ENCODE measurements at regions not wholly inside any gene's neighbourhood (a gene's known extent, or its start where the extent isn't known, plus 50 kb on each side); places are given as distances from the start of the nearest gene placed in this dataset.
"Not testable (repeated sequence)": the region's sequence is repeated elsewhere in the genome, so short reads cannot be mapped to it uniquely, and the experiment has no call there.

- Mint-ChIP-seq H3K27me3 (no peaks in the 10 kb centered on the region), H3K27ac (no peak overlapping the region), H3K9me3 (peaks cover 7% of the 10 kb centered on the region), H3K36me3 (ENCODE audit: low read depth) (no peaks in the 10 kb centered on the region), H3K4me1 (ENCODE audit: low read depth) (no peaks in the 10 kb centered on the region), H3K4me3 (no peak overlapping the region)
These were observed 374.7 kb upstream of the WWC1 start for GRCh38 chr5:167916706-167917105.

- no peak overlapping the region for H3K4me3 Mint-ChIP-seq
- no peaks in the 10 kb centered on the region for H3K4me1 Mint-ChIP-seq (ENCODE audit: low read depth)
- H3K9me3 Mint-ChIP-seq, result peaks cover 7% of the 10 kb centered on the region
- H3K27me3 Mint-ChIP-seq, result no peaks in the 10 kb centered on the region
- no peaks in the 10 kb centered on the region for H3K36me3 Mint-ChIP-seq (ENCODE audit: low read depth)
- H3K27ac Mint-ChIP-seq, result no peak overlapping the region
These were observed 373.1 kb upstream of the WWC1 start for GRCh38 chr5:167918184-167918812.

- H3K27me3 Mint-ChIP-seq, result no peaks in the 10 kb centered on the region
- H3K27ac Mint-ChIP-seq, result no peak overlapping the region
- no peak overlapping the region for H3K4me3 Mint-ChIP-seq
These were observed 372.5 kb upstream of the WWC1 start for GRCh38 chr5:167918813-167919483.

GRCh38 chr5:167920589-167920988 is 370.9 kb upstream of the WWC1 start:
- no peak overlapping the region for H3K27ac Mint-ChIP-seq
- no peaks in the 10 kb centered on the region for H3K27me3 Mint-ChIP-seq
- H3K36me3 Mint-ChIP-seq (ENCODE audit: low read depth), result no peaks in the 10 kb centered on the region
- no peaks in the 10 kb centered on the region for H3K4me1 Mint-ChIP-seq (ENCODE audit: low read depth)
- peaks cover 3% of the 10 kb centered on the region for H3K9me3 Mint-ChIP-seq
- H3K4me3 Mint-ChIP-seq, result no peak overlapping the region

More at GRCh38 chr5:167918813-167919483, 372.5 kb upstream of the WWC1 start:
- Mint-ChIP-seq H3K4me1 (ENCODE audit: low read depth) (no peaks in the 10 kb centered on the region), H3K9me3 (peaks cover 7% of the 10 kb centered on the region), H3K36me3 (ENCODE audit: low read depth) (no peaks in the 10 kb centered on the region)

GRCh38 chr5:167921796-167922195 is 369.6 kb upstream of the WWC1 start:
- no peak overlapping the region for H3K4me3 Mint-ChIP-seq
- H3K36me3 Mint-ChIP-seq (ENCODE audit: low read depth), result no peaks in the 10 kb centered on the region
- no peak overlapping the region for H3K27ac Mint-ChIP-seq
- H3K4me1 Mint-ChIP-seq (ENCODE audit: low read depth), result no peaks in the 10 kb centered on the region
- peaks cover 3% of the 10 kb centered on the region for H3K9me3 Mint-ChIP-seq
- H3K27me3 Mint-ChIP-seq, result no peaks in the 10 kb centered on the region

GRCh38 chr5:167923396-167923795 is 368.0 kb upstream of the WWC1 start:
- no peaks in the 10 kb centered on the region for H3K27me3 Mint-ChIP-seq
- H3K27ac Mint-ChIP-seq, result no peak overlapping the region
- H3K4me1 Mint-ChIP-seq (ENCODE audit: low read depth), result no peaks in the 10 kb centered on the region
- no peak overlapping the region for H3K4me3 Mint-ChIP-seq
- H3K36me3 Mint-ChIP-seq (ENCODE audit: low read depth), result no peaks in the 10 kb centered on the region
- H3K9me3 Mint-ChIP-seq, result peaks cover 3% of the 10 kb centered on the region

GRCh38 chr5:167929841-167930240 is 361.6 kb upstream of the WWC1 start:
- Mint-ChIP-seq H3K9me3 (peaks cover 5% of the 10 kb centered on the region), H3K4me3 (no peak overlapping the region), H3K4me1 (ENCODE audit: low read depth) (no peaks in the 10 kb centered on the region), H3K27me3 (no peaks in the 10 kb centered on the region), H3K27ac (no peak overlapping the region), H3K36me3 (ENCODE audit: low read depth) (no peaks in the 10 kb centered on the region)

GRCh38 chr5:167934551-167934971 is 356.9 kb upstream of the WWC1 start:
- Mint-ChIP-seq H3K27me3 (no peaks in the 10 kb centered on the region), H3K27ac (no peak overlapping the region), H3K9me3 (peaks cover 13% of the 10 kb centered on the region), H3K4me1 (ENCODE audit: low read depth) (no peaks in the 10 kb centered on the region), H3K4me3 (no peak overlapping the region), H3K36me3 (ENCODE audit: low read depth) (no peaks in the 10 kb centered on the region)

GRCh38 chr5:167936022-167936421 is 355.4 kb upstream of the WWC1 start:
- no peak overlapping the region for H3K27ac Mint-ChIP-seq
- no peaks in the 10 kb centered on the region for H3K27me3 Mint-ChIP-seq
- no peaks in the 10 kb centered on the region for H3K4me1 Mint-ChIP-seq (ENCODE audit: low read depth)
- H3K36me3 Mint-ChIP-seq (ENCODE audit: low read depth), result no peaks in the 10 kb centered on the region
- H3K9me3 Mint-ChIP-seq, result peaks cover 13% of the 10 kb centered on the region
- no peak overlapping the region for H3K4me3 Mint-ChIP-seq

GRCh38 chr5:167936944-167937634 is 354.4 kb upstream of the WWC1 start:
- no peak overlapping the region for H3K4me3 Mint-ChIP-seq

GRCh38 chr5:167937635-167937998 is 353.8 kb upstream of the WWC1 start:
- no peak overlapping the region for H3K4me3 Mint-ChIP-seq
- H3K27ac Mint-ChIP-seq, result no peak overlapping the region
- H3K9me3 Mint-ChIP-seq, result peaks cover 13% of the 10 kb centered on the region
- H3K36me3 Mint-ChIP-seq (ENCODE audit: low read depth), result no peaks in the 10 kb centered on the region
- no peaks in the 10 kb centered on the region for H3K27me3 Mint-ChIP-seq
- no peaks in the 10 kb centered on the region for H3K4me1 Mint-ChIP-seq (ENCODE audit: low read depth)

More at GRCh38 chr5:167936944-167937634, 354.4 kb upstream of the WWC1 start:
- H3K36me3 Mint-ChIP-seq (ENCODE audit: low read depth), result no peaks in the 10 kb centered on the region
- H3K27me3 Mint-ChIP-seq, result no peaks in the 10 kb centered on the region
- H3K9me3 Mint-ChIP-seq, result peaks cover 13% of the 10 kb centered on the region
- H3K27ac Mint-ChIP-seq, result no peak overlapping the region
- H3K4me1 Mint-ChIP-seq (ENCODE audit: low read depth), result no peaks in the 10 kb centered on the region

GRCh38 chr5:167939686-167940085 is 351.8 kb upstream of the WWC1 start:
- Mint-ChIP-seq H3K9me3 (peaks cover 9% of the 10 kb centered on the region), H3K27me3 (no peaks in the 10 kb centered on the region), H3K4me3 (no peak overlapping the region), H3K4me1 (ENCODE audit: low read depth) (no peaks in the 10 kb centered on the region), H3K27ac (no peak overlapping the region), H3K36me3 (ENCODE audit: low read depth) (no peaks in the 10 kb centered on the region)

GRCh38 chr5:167940911-167941310 is 350.5 kb upstream of the WWC1 start:
- H3K27ac Mint-ChIP-seq, result no peak overlapping the region
- H3K27me3 Mint-ChIP-seq, result no peaks in the 10 kb centered on the region
- peaks cover 9% of the 10 kb centered on the region for H3K9me3 Mint-ChIP-seq
- H3K4me3 Mint-ChIP-seq, result no peak overlapping the region
- no peaks in the 10 kb centered on the region for H3K4me1 Mint-ChIP-seq (ENCODE audit: low read depth)
- H3K36me3 Mint-ChIP-seq (ENCODE audit: low read depth), result no peaks in the 10 kb centered on the region

- not testable (repeated sequence) for H3K27ac Mint-ChIP-seq; H3K9me3 Mint-ChIP-seq; H3K36me3 Mint-ChIP-seq (ENCODE audit: low read depth); H3K4me3 Mint-ChIP-seq; H3K27me3 Mint-ChIP-seq; H3K4me1 Mint-ChIP-seq (ENCODE audit: low read depth)
These were observed 349.9 kb upstream of the WWC1 start for GRCh38 chr5:167941556-167941955.

GRCh38 chr5:167943343-167943742 is 348.1 kb upstream of the WWC1 start:
- no peak overlapping the region for H3K27ac Mint-ChIP-seq
- H3K27me3 Mint-ChIP-seq, result no peaks in the 10 kb centered on the region
- H3K4me1 Mint-ChIP-seq (ENCODE audit: low read depth), result no peaks in the 10 kb centered on the region
- no peaks in the 10 kb centered on the region for H3K36me3 Mint-ChIP-seq (ENCODE audit: low read depth)
- no peak overlapping the region for H3K4me3 Mint-ChIP-seq
- H3K9me3 Mint-ChIP-seq, result peaks cover under 1% of the 10 kb centered on the region
